WTC11 (cell line): ENCODE measurements at regions not wholly inside any gene's neighbourhood (a gene's known extent, or its start where the extent isn't known, plus 50 kb on each side); places are given as distances from the start of the nearest gene placed in this dataset.

Source experiments
- ATAC-seq: fragments of 200-7000 bp; cut with Tn5 transposase; 2 replicates; pipeline ENCODE4 v1.10.0; 2021; ENCODE audit warnings: mild to moderate bottlenecking, moderate library complexity
- CTCF ChIA-PET: fragments of 300-600 bp; sonication (Branson Sonifier 250); formaldehyde crosslinking; loops from one replicate; lab custom pipeline; 2021; ENCODE audit warnings: antibody characterized with exemption; lab: Charles Lee
- POLR2A ChIA-PET: fragments of 350-600 bp; sonication (Branson Sonifier 250); formaldehyde crosslinking; loops from one replicate; lab custom pipeline; 2021; ENCODE audit warnings: antibody characterized with exemption; lab: Charles Lee
- DNase-seq: peaks from one replicate; pipeline ENCODE4 v3.0.0; 2021; ENCODE audit warnings: low spot score
- H3K27ac Mint-ChIP-seq: 2 replicates; pipeline ENCODE4 v1.8.0; 2021; ENCODE audit warnings: mixed read lengths
- H3K27me3 Mint-ChIP-seq: 2 replicates; pipeline ENCODE4 v1.8.0; 2021; ENCODE audit warnings: low read depth, mild to moderate bottlenecking, moderate library complexity, mixed read lengths
- H3K36me3 Mint-ChIP-seq: 2 replicates; pipeline ENCODE4 v1.8.0; 2021; ENCODE audit warnings: mixed read lengths
- H3K4me1 Mint-ChIP-seq: 2 replicates; pipeline ENCODE4 v1.8.0; 2022; ENCODE audit warnings: mixed read lengths
- H3K4me3 Mint-ChIP-seq: 2 replicates; pipeline ENCODE4 v1.8.0; 2021; ENCODE audit warnings: mild to moderate bottlenecking, moderate library complexity, mixed read lengths
- H3K9me3 Mint-ChIP-seq: 2 replicates; pipeline ENCODE4 v1.8.0; 2021; ENCODE audit warnings: mixed read lengths
- CREM ChIP-seq: sonication (generic); formaldehyde crosslinking; IDR thresholded peaks from 2 replicates; pipeline ENCODE4 v1.8.1; 2022; ENCODE audit warnings: mild to moderate bottlenecking, missing genetic modification reagents, moderate library complexity
- FOXP1 ChIP-seq: sonication (generic); formaldehyde crosslinking; IDR thresholded peaks from 2 replicates; pipeline ENCODE4 v1.8.0; 2022; ENCODE audit warnings: missing genetic modification reagents, mild to moderate bottlenecking, moderate library complexity, borderline replicate concordance
- JAZF1 ChIP-seq: fragments of 250-450 bp; sonication (Bioruptor Pico); IDR thresholded peaks from 2 replicates; pipeline ENCODE4 v1.9.0; 2021; ENCODE audit warnings: moderate library complexity, mild to moderate bottlenecking, inconsistent platforms
- JUN ChIP-seq: sonication (generic); formaldehyde crosslinking; IDR thresholded peaks from 2 replicates; pipeline ENCODE4 v1.8.0; 2023; ENCODE audit warnings: mild to moderate bottlenecking, missing genetic modification reagents
- KAT7 ChIP-seq: sonication (generic); formaldehyde crosslinking; IDR thresholded peaks from 2 replicates; pipeline ENCODE4 v1.8.1; 2023; ENCODE audit warnings: missing genetic modification reagents, mild to moderate bottlenecking, borderline replicate concordance
- SP1 ChIP-seq: sonication (generic); formaldehyde crosslinking; conservative IDR thresholded peaks from 2 replicates; pipeline ENCODE4 v1.8.1; 2022; ENCODE audit warnings: missing genetic modification reagents
- ZNF232 ChIP-seq: sonication (generic); formaldehyde crosslinking; IDR thresholded peaks from 2 replicates; pipeline ENCODE4 v1.8.0; 2022; ENCODE audit warnings: mild to moderate bottlenecking, missing genetic modification reagents
- TF ChIP-seq, protein P1 (sequence below): fragments of 200-600 bp; IDR thresholded peaks from 2 replicates; pipeline ENCODE4 v1.8.0; 2022; ENCODE audit warnings: antibody characterized with exemption
- TF ChIP-seq, protein P2 (sequence below): sonication (generic); formaldehyde crosslinking; IDR thresholded peaks from 2 replicates; pipeline ENCODE4 v1.8.0; 2023; ENCODE audit warnings: missing genetic modification reagents
- TF ChIP-seq, protein P3 (sequence below): sonication (generic); formaldehyde crosslinking; IDR thresholded peaks from 2 replicates; pipeline ENCODE4 v1.8.1; 2023; ENCODE audit warnings: mild to moderate bottlenecking, missing genetic modification reagents
- TF ChIP-seq, protein P4 (sequence below): fragments of 250-450 bp; sonication (Bioruptor Pico); IDR thresholded peaks from 2 replicates; pipeline ENCODE4 v1.9.0; 2021; ENCODE audit warnings: mild to moderate bottlenecking
- TF ChIP-seq, protein P5 (sequence below): sonication (generic); formaldehyde crosslinking; IDR thresholded peaks from 2 replicates; pipeline ENCODE4 v1.8.1; 2023; ENCODE audit warnings: mild to moderate bottlenecking, missing genetic modification reagents, moderate library complexity
- TF ChIP-seq, protein P6 (sequence below): sonication (generic); formaldehyde crosslinking; IDR thresholded peaks from 2 replicates; pipeline ENCODE4 v1.8.1; 2022; ENCODE audit warnings: low read depth, mild to moderate bottlenecking, moderate library complexity, missing genetic modification reagents, borderline replicate concordance
- TF ChIP-seq, protein P7 (sequence below): fragments of 250-450 bp; sonication (Bioruptor Pico); IDR thresholded peaks from 2 replicates; pipeline ENCODE4 v1.9.0; 2021; ENCODE audit warnings: mild to moderate bottlenecking, borderline replicate concordance
- TF ChIP-seq, protein P8 (sequence below): fragments of 250-450 bp; sonication (Bioruptor Pico); IDR thresholded peaks from 2 replicates; pipeline ENCODE4 v1.9.0; 2021; ENCODE audit warnings: mild to moderate bottlenecking
- TF ChIP-seq, protein P9 (sequence below): sonication (generic); formaldehyde crosslinking; IDR thresholded peaks from 2 replicates; pipeline ENCODE4 v1.8.1; 2022; ENCODE audit warnings: missing genetic modification reagents, borderline replicate concordance
- TF ChIP-seq, protein P10 (sequence below): sonication (generic); formaldehyde crosslinking; conservative IDR thresholded peaks from 2 replicates; pipeline ENCODE4 v1.8.1; 2023; ENCODE audit warnings: mild to moderate bottlenecking, low read depth, missing genetic modification reagents, moderate library complexity

DNA sequence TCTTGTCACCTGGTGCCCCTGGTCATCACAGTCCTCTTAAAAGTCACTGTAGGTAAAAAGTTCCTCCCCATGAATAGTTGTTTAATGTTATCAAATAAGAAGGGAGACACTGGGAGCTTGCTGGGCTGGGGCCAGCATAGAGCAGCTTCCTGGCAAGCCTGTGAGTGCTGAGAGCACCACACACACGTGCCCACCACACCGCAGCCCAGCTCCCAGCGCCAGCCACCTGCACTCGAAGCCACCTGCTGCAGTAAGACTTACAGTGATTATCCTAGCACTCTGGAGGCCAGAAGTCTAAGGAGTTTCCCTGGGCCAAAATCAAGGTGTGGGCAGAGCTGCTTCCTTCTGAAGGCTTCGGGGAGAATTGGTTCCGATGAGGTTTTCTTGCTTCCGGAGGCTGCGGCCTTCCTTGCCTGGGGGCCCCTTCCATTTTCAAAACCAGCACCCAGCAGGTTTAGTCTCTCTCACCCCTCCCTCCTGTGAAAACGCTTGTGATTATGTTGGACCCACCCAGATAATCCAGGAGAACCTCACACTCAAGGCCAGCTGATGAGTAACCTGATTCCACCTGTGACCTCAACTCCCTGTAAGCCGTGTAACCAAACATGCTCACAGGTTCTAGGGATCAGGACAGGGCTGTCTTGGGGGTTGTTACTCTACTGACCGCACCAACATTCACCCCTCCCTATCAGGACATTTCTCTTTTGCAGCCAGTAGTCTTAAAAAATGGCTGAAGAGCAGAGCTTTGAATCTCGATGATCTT lies 687.2 kb downstream of the TBC1D22A start:
- CTCF ChIA-PET, result no interaction called here
- DNase-seq, result no peak
- TF ChIP-seq, protein P1, sequence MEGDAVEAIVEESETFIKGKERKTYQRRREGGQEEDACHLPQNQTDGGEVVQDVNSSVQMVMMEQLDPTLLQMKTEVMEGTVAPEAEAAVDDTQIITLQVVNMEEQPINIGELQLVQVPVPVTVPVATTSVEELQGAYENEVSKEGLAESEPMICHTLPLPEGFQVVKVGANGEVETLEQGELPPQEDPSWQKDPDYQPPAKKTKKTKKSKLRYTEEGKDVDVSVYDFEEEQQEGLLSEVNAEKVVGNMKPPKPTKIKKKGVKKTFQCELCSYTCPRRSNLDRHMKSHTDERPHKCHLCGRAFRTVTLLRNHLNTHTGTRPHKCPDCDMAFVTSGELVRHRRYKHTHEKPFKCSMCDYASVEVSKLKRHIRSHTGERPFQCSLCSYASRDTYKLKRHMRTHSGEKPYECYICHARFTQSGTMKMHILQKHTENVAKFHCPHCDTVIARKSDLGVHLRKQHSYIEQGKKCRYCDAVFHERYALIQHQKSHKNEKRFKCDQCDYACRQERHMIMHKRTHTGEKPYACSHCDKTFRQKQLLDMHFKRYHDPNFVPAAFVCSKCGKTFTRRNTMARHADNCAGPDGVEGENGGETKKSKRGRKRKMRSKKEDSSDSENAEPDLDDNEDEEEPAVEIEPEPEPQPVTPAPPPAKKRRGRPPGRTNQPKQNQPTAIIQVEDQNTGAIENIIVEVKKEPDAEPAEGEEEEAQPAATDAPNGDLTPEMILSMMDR, result no peak
- TF ChIP-seq, protein P2, sequence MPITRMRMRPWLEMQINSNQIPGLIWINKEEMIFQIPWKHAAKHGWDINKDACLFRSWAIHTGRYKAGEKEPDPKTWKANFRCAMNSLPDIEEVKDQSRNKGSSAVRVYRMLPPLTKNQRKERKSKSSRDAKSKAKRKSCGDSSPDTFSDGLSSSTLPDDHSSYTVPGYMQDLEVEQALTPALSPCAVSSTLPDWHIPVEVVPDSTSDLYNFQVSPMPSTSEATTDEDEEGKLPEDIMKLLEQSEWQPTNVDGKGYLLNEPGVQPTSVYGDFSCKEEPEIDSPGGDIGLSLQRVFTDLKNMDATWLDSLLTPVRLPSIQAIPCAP (CRISPR knock-in tag), result no peak
- TF ChIP-seq JUN (CRISPR knock-in tag), result no peak
- TF ChIP-seq, protein P3, sequence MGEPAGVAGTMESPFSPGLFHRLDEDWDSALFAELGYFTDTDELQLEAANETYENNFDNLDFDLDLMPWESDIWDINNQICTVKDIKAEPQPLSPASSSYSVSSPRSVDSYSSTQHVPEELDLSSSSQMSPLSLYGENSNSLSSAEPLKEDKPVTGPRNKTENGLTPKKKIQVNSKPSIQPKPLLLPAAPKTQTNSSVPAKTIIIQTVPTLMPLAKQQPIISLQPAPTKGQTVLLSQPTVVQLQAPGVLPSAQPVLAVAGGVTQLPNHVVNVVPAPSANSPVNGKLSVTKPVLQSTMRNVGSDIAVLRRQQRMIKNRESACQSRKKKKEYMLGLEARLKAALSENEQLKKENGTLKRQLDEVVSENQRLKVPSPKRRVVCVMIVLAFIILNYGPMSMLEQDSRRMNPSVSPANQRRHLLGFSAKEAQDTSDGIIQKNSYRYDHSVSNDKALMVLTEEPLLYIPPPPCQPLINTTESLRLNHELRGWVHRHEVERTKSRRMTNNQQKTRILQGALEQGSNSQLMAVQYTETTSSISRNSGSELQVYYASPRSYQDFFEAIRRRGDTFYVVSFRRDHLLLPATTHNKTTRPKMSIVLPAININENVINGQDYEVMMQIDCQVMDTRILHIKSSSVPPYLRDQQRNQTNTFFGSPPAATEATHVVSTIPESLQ (CRISPR knock-in tag), result no peak
- TF ChIP-seq, protein P4, sequence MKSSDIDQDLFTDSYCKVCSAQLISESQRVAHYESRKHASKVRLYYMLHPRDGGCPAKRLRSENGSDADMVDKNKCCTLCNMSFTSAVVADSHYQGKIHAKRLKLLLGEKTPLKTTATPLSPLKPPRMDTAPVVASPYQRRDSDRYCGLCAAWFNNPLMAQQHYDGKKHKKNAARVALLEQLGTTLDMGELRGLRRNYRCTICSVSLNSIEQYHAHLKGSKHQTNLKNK (CRISPR knock-in tag), result no peak
- TF ChIP-seq, protein P5, sequence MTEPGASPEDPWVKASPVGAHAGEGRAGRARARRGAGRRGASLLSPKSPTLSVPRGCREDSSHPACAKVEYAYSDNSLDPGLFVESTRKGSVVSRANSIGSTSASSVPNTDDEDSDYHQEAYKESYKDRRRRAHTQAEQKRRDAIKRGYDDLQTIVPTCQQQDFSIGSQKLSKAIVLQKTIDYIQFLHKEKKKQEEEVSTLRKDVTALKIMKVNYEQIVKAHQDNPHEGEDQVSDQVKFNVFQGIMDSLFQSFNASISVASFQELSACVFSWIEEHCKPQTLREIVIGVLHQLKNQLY (CRISPR knock-in tag), result no peak
- TF ChIP-seq ZNF232 (CRISPR knock-in tag), result no peak
- TF ChIP-seq, protein P6, sequence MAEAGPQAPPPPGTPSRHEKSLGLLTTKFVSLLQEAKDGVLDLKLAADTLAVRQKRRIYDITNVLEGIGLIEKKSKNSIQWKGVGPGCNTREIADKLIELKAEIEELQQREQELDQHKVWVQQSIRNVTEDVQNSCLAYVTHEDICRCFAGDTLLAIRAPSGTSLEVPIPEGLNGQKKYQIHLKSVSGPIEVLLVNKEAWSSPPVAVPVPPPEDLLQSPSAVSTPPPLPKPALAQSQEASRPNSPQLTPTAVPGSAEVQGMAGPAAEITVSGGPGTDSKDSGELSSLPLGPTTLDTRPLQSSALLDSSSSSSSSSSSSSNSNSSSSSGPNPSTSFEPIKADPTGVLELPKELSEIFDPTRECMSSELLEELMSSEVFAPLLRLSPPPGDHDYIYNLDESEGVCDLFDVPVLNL (CRISPR knock-in tag), result no peak
- TF ChIP-seq, protein P7, sequence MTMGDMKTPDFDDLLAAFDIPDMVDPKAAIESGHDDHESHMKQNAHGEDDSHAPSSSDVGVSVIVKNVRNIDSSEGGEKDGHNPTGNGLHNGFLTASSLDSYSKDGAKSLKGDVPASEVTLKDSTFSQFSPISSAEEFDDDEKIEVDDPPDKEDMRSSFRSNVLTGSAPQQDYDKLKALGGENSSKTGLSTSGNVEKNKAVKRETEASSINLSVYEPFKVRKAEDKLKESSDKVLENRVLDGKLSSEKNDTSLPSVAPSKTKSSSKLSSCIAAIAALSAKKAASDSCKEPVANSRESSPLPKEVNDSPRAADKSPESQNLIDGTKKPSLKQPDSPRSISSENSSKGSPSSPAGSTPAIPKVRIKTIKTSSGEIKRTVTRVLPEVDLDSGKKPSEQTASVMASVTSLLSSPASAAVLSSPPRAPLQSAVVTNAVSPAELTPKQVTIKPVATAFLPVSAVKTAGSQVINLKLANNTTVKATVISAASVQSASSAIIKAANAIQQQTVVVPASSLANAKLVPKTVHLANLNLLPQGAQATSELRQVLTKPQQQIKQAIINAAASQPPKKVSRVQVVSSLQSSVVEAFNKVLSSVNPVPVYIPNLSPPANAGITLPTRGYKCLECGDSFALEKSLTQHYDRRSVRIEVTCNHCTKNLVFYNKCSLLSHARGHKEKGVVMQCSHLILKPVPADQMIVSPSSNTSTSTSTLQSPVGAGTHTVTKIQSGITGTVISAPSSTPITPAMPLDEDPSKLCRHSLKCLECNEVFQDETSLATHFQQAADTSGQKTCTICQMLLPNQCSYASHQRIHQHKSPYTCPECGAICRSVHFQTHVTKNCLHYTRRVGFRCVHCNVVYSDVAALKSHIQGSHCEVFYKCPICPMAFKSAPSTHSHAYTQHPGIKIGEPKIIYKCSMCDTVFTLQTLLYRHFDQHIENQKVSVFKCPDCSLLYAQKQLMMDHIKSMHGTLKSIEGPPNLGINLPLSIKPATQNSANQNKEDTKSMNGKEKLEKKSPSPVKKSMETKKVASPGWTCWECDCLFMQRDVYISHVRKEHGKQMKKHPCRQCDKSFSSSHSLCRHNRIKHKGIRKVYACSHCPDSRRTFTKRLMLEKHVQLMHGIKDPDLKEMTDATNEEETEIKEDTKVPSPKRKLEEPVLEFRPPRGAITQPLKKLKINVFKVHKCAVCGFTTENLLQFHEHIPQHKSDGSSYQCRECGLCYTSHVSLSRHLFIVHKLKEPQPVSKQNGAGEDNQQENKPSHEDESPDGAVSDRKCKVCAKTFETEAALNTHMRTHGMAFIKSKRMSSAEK (CRISPR knock-in tag), result no peak
- TF ChIP-seq, protein P8, sequence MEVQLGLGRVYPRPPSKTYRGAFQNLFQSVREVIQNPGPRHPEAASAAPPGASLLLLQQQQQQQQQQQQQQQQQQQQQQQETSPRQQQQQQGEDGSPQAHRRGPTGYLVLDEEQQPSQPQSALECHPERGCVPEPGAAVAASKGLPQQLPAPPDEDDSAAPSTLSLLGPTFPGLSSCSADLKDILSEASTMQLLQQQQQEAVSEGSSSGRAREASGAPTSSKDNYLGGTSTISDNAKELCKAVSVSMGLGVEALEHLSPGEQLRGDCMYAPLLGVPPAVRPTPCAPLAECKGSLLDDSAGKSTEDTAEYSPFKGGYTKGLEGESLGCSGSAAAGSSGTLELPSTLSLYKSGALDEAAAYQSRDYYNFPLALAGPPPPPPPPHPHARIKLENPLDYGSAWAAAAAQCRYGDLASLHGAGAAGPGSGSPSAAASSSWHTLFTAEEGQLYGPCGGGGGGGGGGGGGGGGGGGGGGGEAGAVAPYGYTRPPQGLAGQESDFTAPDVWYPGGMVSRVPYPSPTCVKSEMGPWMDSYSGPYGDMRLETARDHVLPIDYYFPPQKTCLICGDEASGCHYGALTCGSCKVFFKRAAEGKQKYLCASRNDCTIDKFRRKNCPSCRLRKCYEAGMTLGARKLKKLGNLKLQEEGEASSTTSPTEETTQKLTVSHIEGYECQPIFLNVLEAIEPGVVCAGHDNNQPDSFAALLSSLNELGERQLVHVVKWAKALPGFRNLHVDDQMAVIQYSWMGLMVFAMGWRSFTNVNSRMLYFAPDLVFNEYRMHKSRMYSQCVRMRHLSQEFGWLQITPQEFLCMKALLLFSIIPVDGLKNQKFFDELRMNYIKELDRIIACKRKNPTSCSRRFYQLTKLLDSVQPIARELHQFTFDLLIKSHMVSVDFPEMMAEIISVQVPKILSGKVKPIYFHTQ, result no peak
- TF ChIP-seq, protein P9, sequence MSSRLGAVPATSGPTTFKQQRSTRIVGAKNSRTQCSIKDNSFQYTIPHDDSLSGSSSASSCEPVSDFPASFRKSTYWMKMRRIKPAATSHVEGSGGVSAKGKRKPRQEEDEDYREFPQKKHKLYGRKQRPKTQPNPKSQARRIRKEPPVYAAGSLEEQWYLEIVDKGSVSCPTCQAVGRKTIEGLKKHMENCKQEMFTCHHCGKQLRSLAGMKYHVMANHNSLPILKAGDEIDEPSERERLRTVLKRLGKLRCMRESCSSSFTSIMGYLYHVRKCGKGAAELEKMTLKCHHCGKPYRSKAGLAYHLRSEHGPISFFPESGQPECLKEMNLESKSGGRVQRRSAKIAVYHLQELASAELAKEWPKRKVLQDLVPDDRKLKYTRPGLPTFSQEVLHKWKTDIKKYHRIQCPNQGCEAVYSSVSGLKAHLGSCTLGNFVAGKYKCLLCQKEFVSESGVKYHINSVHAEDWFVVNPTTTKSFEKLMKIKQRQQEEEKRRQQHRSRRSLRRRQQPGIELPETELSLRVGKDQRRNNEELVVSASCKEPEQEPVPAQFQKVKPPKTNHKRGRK (CRISPR knock-in tag), result no peak
- no peak for TF ChIP-seq SP1 (CRISPR knock-in tag)
- no peak for TF ChIP-seq JAZF1
- no peak for TF ChIP-seq CREM (CRISPR knock-in tag)
- TF ChIP-seq, protein P10, sequence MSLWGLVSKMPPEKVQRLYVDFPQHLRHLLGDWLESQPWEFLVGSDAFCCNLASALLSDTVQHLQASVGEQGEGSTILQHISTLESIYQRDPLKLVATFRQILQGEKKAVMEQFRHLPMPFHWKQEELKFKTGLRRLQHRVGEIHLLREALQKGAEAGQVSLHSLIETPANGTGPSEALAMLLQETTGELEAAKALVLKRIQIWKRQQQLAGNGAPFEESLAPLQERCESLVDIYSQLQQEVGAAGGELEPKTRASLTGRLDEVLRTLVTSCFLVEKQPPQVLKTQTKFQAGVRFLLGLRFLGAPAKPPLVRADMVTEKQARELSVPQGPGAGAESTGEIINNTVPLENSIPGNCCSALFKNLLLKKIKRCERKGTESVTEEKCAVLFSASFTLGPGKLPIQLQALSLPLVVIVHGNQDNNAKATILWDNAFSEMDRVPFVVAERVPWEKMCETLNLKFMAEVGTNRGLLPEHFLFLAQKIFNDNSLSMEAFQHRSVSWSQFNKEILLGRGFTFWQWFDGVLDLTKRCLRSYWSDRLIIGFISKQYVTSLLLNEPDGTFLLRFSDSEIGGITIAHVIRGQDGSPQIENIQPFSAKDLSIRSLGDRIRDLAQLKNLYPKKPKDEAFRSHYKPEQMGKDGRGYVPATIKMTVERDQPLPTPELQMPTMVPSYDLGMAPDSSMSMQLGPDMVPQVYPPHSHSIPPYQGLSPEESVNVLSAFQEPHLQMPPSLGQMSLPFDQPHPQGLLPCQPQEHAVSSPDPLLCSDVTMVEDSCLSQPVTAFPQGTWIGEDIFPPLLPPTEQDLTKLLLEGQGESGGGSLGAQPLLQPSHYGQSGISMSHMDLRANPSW (CRISPR knock-in tag), result no peak
- no peak for TF ChIP-seq KAT7 (CRISPR knock-in tag)
- no peak for TF ChIP-seq FOXP1 (CRISPR knock-in tag)
- TF ChIP-seq, all 79 proteins: peak for 0
- peaks cover 52% of the 10 kb centered on the region for H3K9me3 Mint-ChIP-seq
- H3K27ac Mint-ChIP-seq, result no peak overlapping the region
- H3K4me3 Mint-ChIP-seq, result no peak overlapping the region
- H3K36me3 Mint-ChIP-seq, result peaks cover 30% of the 10 kb centered on the region
- ATAC-seq, result no peak
- H3K4me1 Mint-ChIP-seq, result no peaks in the 10 kb centered on the region
- POLR2A ChIA-PET, result no interaction called here
- H3K27me3 Mint-ChIP-seq, result peaks cover 3% of the 10 kb centered on the region; the same call in 1 of the 2 replicates
